D341Med (cell line): ENCODE measurements at regions not wholly inside any gene's neighbourhood (a gene's known extent, or its start where the extent isn't known, plus 50 kb on each side); places are given as distances from the start of the nearest gene placed in this dataset.

Experiments used
- DNase-seq: peaks from one replicate; pipeline ENCODE4 v3.0.0; 2012; ENCODE audit warnings: low spot score

- DNase-seq: peak; percentile 32
Measured at GRCh38 chr16:73568769-73569168, 520.8 kb upstream of the ZFHX3 start.

- no peak for DNase-seq
Measured at GRCh38 chr16:73565925-73566324, 518.0 kb upstream of the ZFHX3 start.

GRCh38 chr16:73565263-73565662, 517.3 kb upstream of the ZFHX3 start:
- no peak for DNase-seq

GRCh38 chr16:73563709-73564108, 515.8 kb upstream of the ZFHX3 start:
- no peak for DNase-seq

- no peak for DNase-seq
Measured at GRCh38 chr16:73560497-73560896, 512.6 kb upstream of the ZFHX3 start.

GRCh38 chr16:73558219-73558618, 510.3 kb upstream of the ZFHX3 start:
- no peak for DNase-seq

- DNase-seq: no peak
Measured at GRCh38 chr16:73553941-73554660, 506.2 kb upstream of the ZFHX3 start.

GRCh38 chr16:73549984-73550631, 502.2 kb upstream of the ZFHX3 start:
- no peak for DNase-seq

GRCh38 chr16:73547552-73548403, 499.9 kb upstream of the ZFHX3 start:
- no peak for DNase-seq

- no peak for DNase-seq
Measured at GRCh38 chr16:73546341-73546845, 498.5 kb upstream of the ZFHX3 start.

- no peak for DNase-seq
Measured at GRCh38 chr16:73545755-73546154, 497.8 kb upstream of the ZFHX3 start.

GRCh38 chr16:73545290-73545689, 497.4 kb upstream of the ZFHX3 start:
- DNase-seq: no peak

GRCh38 chr16:73544826-73545225, 496.9 kb upstream of the ZFHX3 start:
- DNase-seq: no peak

- no peak for DNase-seq
Measured at GRCh38 chr16:73543970-73544599, 496.2 kb upstream of the ZFHX3 start.

GRCh38 chr16:73543331-73543969, 495.5 kb upstream of the ZFHX3 start:
- DNase-seq: no peak

- no peak for DNase-seq
Measured at GRCh38 chr16:73542885-73543284, 495.0 kb upstream of the ZFHX3 start.

- DNase-seq: no peak
Measured at GRCh38 chr16:73537921-73538320, 490.0 kb upstream of the ZFHX3 start.

GRCh38 chr16:73536931-73537330, 489.0 kb upstream of the ZFHX3 start:
- no peak for DNase-seq

GRCh38 chr16:73531021-73531420, 483.1 kb upstream of the ZFHX3 start:
- no peak for DNase-seq

- no peak for DNase-seq
Measured at GRCh38 chr16:73530529-73530928, 482.6 kb upstream of the ZFHX3 start.

GRCh38 chr16:73529303-73530012, 481.5 kb upstream of the ZFHX3 start:
- DNase-seq: no peak
